Thymus (tissue), 11 donors: ENCODE measurements at regions not wholly inside any gene's neighbourhood (a gene's known extent, or its start where the extent isn't known, plus 50 kb on each side); places are given as distances from the start of the nearest gene placed in this dataset.

Experiments used
- DNase-seq, 9 donors: peaks; one replicate each; pipeline ENCODE4 v3.0.0-alpha.2; 2013; ENCODE audit warnings: low spot score in 9 of 9, low read depth in 6 of 9, missing footprints in 1 of 9
- H3K27ac ChIP-seq, 2 donors: one replicate each; pipeline ENCODE4 v1.5.1; 2013; ENCODE audit warnings: control low read depth in 1 of 2, low read depth in 1 of 2, low read length in 1 of 2, mild to moderate bottlenecking in 1 of 2, moderate library complexity in 1 of 2
- H3K27me3 ChIP-seq, 2 donors: one replicate each; pipeline ENCODE4 v1.5.1; 2013; ENCODE audit warnings: low read length in 1 of 2; ENCODE audit not compliant: control insufficient read depth in 2 of 2, insufficient read depth in 1 of 2
- H3K36me3 ChIP-seq, 2 donors: one replicate each; pipeline ENCODE4 v1.5.1; 2013; ENCODE audit warnings: low read length in 1 of 2, mild to moderate bottlenecking in 1 of 2, moderate library complexity in 1 of 2; ENCODE audit not compliant: control insufficient read depth in 2 of 2, insufficient read depth in 2 of 2
- H3K4me1 ChIP-seq, 2 donors: one replicate each; pipeline ENCODE4 v1.5.1; 2013; ENCODE audit warnings: low read length in 2 of 2; ENCODE audit not compliant: control insufficient read depth in 2 of 2, insufficient read depth in 2 of 2
- H3K4me3 ChIP-seq, 2 donors: one replicate each; pipeline ENCODE4 v1.5.1; 2013; ENCODE audit warnings: low read length in 2 of 2, control low read depth in 1 of 2, mild to moderate bottlenecking in 1 of 2
- H3K9me3 ChIP-seq, 2 donors: one replicate each; pipeline ENCODE4 v1.5.1; 2013; ENCODE audit warnings: low read length in 1 of 2, mild to moderate bottlenecking in 1 of 2; ENCODE audit not compliant: control insufficient read depth in 2 of 2, insufficient read depth in 1 of 2
- WGBS: extraction: QIAGEN DNeasy Blood & Tissue Kit; methylation state at CpG from one replicate; pipeline ENCODE4 v1.1.7; 2013; 5-methylcytosine and 5-hydroxymethylcytosine counted together
- donor health status: healthy.

GRCh38 chr7:121810831-121811672 is 61.9 kb upstream of the PTPRZ1 start:
- H3K27ac ChIP-seq = no peak overlapping the region
- 66% methylated on average over 5 of the region's 5 CpGs for WGBS
- H3K9me3 ChIP-seq = peaks cover 0 to 5% of the 10 kb centered on the region in 2 donors
- H3K4me3 ChIP-seq = no peak overlapping the region
- no peaks in the 10 kb centered on the region for H3K27me3 ChIP-seq
- no peak for DNase-seq
- H3K36me3 ChIP-seq = no peaks in the 10 kb centered on the region
- no peaks in the 10 kb centered on the region for H3K4me1 ChIP-seq

GRCh38 chr7:121807078-121807477 is 65.9 kb upstream of the PTPRZ1 start:
- H3K27me3 ChIP-seq = no peaks in the 10 kb centered on the region
- H3K27ac ChIP-seq = no peak overlapping the region
- H3K9me3 ChIP-seq = peaks cover 0 to 5% of the 10 kb centered on the region in 2 donors
- 100% methylated on average over 1 of the region's 1 CpG for WGBS
- no peak overlapping the region for H3K4me3 ChIP-seq
- no peak for DNase-seq
- no peaks in the 10 kb centered on the region for H3K4me1 ChIP-seq
- no peaks in the 10 kb centered on the region for H3K36me3 ChIP-seq

GRCh38 chr7:121803039-121803438 is 69.9 kb upstream of the PTPRZ1 start:
- Histone ChIP-seq H3K4me1 (no peaks in the 10 kb centered on the region), H3K4me3 (no peak overlapping the region), H3K27me3 (no peaks in the 10 kb centered on the region), H3K36me3 (no peaks in the 10 kb centered on the region), H3K27ac (no peak overlapping the region), H3K9me3 (peaks cover 0 to 5% of the 10 kb centered on the region in 2 donors)
- WGBS = 93% methylated on average over 1 of the region's 1 CpG
- no peak for DNase-seq

- H3K36me3 ChIP-seq = no peaks in the 10 kb centered on the region
- H3K4me1 ChIP-seq = no peaks in the 10 kb centered on the region
- H3K4me3 ChIP-seq = no peak overlapping the region
- H3K27ac ChIP-seq = no peak overlapping the region
- no peaks in the 10 kb centered on the region for H3K27me3 ChIP-seq
- no peaks in the 10 kb centered on the region for H3K9me3 ChIP-seq
- no peak for DNase-seq
- 92% methylated on average over 1 of the region's 1 CpG for WGBS
These were observed 71.9 kb upstream of the PTPRZ1 start for GRCh38 chr7:121800916-121801675.

- no peak for DNase-seq
These were observed 74.1 kb upstream of the PTPRZ1 start for GRCh38 chr7:121798896-121799295.

GRCh38 chr7:121798453-121798840 is 74.5 kb upstream of the PTPRZ1 start:
- H3K4me3 ChIP-seq = no peak overlapping the region
- H3K4me1 ChIP-seq = no peaks in the 10 kb centered on the region
- no peaks in the 10 kb centered on the region for H3K9me3 ChIP-seq
- H3K36me3 ChIP-seq = no peaks in the 10 kb centered on the region
- H3K27ac ChIP-seq = no peak overlapping the region
- no peak for DNase-seq
- H3K27me3 ChIP-seq = no peaks in the 10 kb centered on the region
- 89% methylated on average over 2 of the region's 2 CpGs for WGBS

More at GRCh38 chr7:121798896-121799295, 74.1 kb upstream of the PTPRZ1 start:
- Histone ChIP-seq H3K4me3 (no peak overlapping the region), H3K9me3 (no peaks in the 10 kb centered on the region), H3K27me3 (no peaks in the 10 kb centered on the region), H3K4me1 (no peaks in the 10 kb centered on the region), H3K36me3 (no peaks in the 10 kb centered on the region), H3K27ac (no peak overlapping the region)
- WGBS = 51% methylated on average over 1 of the region's 1 CpG

- DNase-seq = no peak
- H3K27me3 ChIP-seq = no peaks in the 10 kb centered on the region
- H3K4me3 ChIP-seq = no peak overlapping the region
- H3K27ac ChIP-seq = no peak overlapping the region
- H3K4me1 ChIP-seq = no peaks in the 10 kb centered on the region
- WGBS = 82% methylated on average over 6 of the region's 6 CpGs
- H3K36me3 ChIP-seq = no peaks in the 10 kb centered on the region
- H3K9me3 ChIP-seq = no peaks in the 10 kb centered on the region
These were observed 75.1 kb upstream of the PTPRZ1 start for GRCh38 chr7:121797657-121798452.

- no peak overlapping the region for H3K27ac ChIP-seq
These were observed 75.9 kb upstream of the PTPRZ1 start for GRCh38 chr7:121796936-121797656.

More at GRCh38 chr7:121796936-121797656, 75.9 kb upstream of the PTPRZ1 start:
- DNase-seq = no peak
- H3K36me3 ChIP-seq = no peaks in the 10 kb centered on the region
- no peaks in the 10 kb centered on the region for H3K9me3 ChIP-seq
- H3K27me3 ChIP-seq = no peaks in the 10 kb centered on the region
- WGBS = 82% methylated on average over 7 of the region's 7 CpGs
- no peaks in the 10 kb centered on the region for H3K4me1 ChIP-seq
- no peak overlapping the region for H3K4me3 ChIP-seq
